HepG2 (cell line): ENCODE measurements at regions not wholly inside any gene's neighbourhood (a gene's known extent, or its start where the extent isn't known, plus 50 kb on each side); places are given as distances from the start of the nearest gene placed in this dataset.

Experiments used
- ATAC-seq: fragments of 200-7000 bp; cut with Tn5 transposase; 3 replicates; pipeline ENCODE4 v1.9.1; 2020; ENCODE audit warnings: mild to moderate bottlenecking, moderate library complexity
- BruUV-seq: library from RNA; stranded (reverse); fragments of 400-500 nt; replicated peaks from 2 replicates; lab custom pipeline; 2021; lab: Mats Ljungman, UMichigan
- CTCF ChIA-PET: fragments of 300-600 bp; formaldehyde crosslinking; extraction: SDS; loops from one replicate; lab custom pipeline; 2021; ENCODE audit warnings: low total read pairs, inconsistent platforms, low intra/inter-chr PET ratio; lab: Yijun Ruan, JAX
- POLR2A ChIA-PET: fragments of 350-600 bp; sonication (Branson Sonifier 250); formaldehyde crosslinking; loops from one replicate; lab custom pipeline; 2020; ENCODE audit warnings: antibody characterized with exemption, inconsistent platforms; lab: Yijun Ruan, JAX
- DNase-seq: peaks from one replicate; pipeline ENCODE4 v3.0.0-alpha.2; 2015; ENCODE audit warnings: low spot score
- FAIRE-seq: peaks from 3 replicates; lab custom pipeline; 2011; peaks lifted over from hg19 to GRCh38; lab: Jason Lieb, UNC
- H2AFZ ChIP-seq: one replicate; pipeline ENCODE4 v1.6.1; 2011; ENCODE audit warnings: low read length, inconsistent platforms
- H3K27ac ChIP-seq: fragments of 300-600 bp; 3 replicates; pipeline ENCODE4 v1.8.0; 2011; ENCODE audit warnings: mixed run types, mild to moderate bottlenecking, mixed read lengths, low read length, inconsistent platforms; ENCODE audit not compliant: insufficient read depth; ENCODE audit errors: extremely low read length
- H3K27me3 ChIP-seq, 2 experiments: fragments of 200-600 bp in 1 of 2; 2 replicates in 1 of 2; 3 replicates in 1 of 2; pipeline versions ENCODE4 v1.6.0 to v1.8.0; 2011; ENCODE audit warnings: low read length in 2 of 2, mild to moderate bottlenecking in 2 of 2, moderate library complexity in 2 of 2, inconsistent platforms in 1 of 2; ENCODE audit not compliant: insufficient read depth in 2 of 2, control insufficient read depth in 1 of 2
- H3K36me3 ChIP-seq, 2 experiments: fragments of 200-600 bp in 1 of 2; replicated peaks in 1 of 2; 2 replicates in 1 of 2; 3 replicates in 1 of 2; pipeline versions ENCODE4 v1.5.1 to v1.8.0; 2011; ENCODE audit warnings: low read length in 2 of 2, inconsistent platforms in 1 of 2; ENCODE audit not compliant: insufficient read depth in 2 of 2, control insufficient read depth in 1 of 2
- H3K4me1 ChIP-seq: 2 replicates; pipeline ENCODE4 v1.5.1; 2012; ENCODE audit warnings: low read length, inconsistent platforms; ENCODE audit not compliant: insufficient read depth
- H3K4me2 ChIP-seq: 2 replicates; pipeline ENCODE4 v1.6.0; 2011; ENCODE audit warnings: low read depth, low read length, inconsistent platforms
- H3K4me3 ChIP-seq, 3 experiments: fragments of 200-600 bp in 1 of 3; sonication (generic), shearing (Covaris generic) in 1 of 3; replicated peaks in 1 of 3; 2 replicates each; pipeline ENCODE4 v1.5.1; 2011 to 2016; ENCODE audit warnings: low read length in 3 of 3, inconsistent platforms in 2 of 3, low read depth in 2 of 3, mild to moderate bottlenecking in 2 of 3, control low read depth in 1 of 3, mixed read lengths in 1 of 3; ENCODE audit not compliant: insufficient read depth in 1 of 3
- H3K79me2 ChIP-seq: one replicate; pipeline ENCODE4 v1.6.1; 2011; ENCODE audit warnings: low read length, inconsistent platforms; ENCODE audit not compliant: insufficient read depth
- H3K9ac ChIP-seq: 2 replicates; pipeline ENCODE4 v1.6.0; 2011; ENCODE audit warnings: mild to moderate bottlenecking, low read depth, low read length, inconsistent platforms; ENCODE audit not compliant: insufficient read depth
- H3K9me3 ChIP-seq: 2 replicates; pipeline ENCODE4 v1.5.1; 2012; ENCODE audit warnings: mild to moderate bottlenecking, low read length
- H4K20me1 ChIP-seq: 2 replicates; pipeline ENCODE4 v1.6.0; 2011; ENCODE audit warnings: inconsistent platforms, mild to moderate bottlenecking, low read length, moderate library complexity; ENCODE audit not compliant: insufficient read depth
- GABPA ChIP-seq, 2 experiments: IDR thresholded peaks; 2 replicates each; pipeline ENCODE4 v1.6.1; 2011 to 2016; ENCODE audit warnings: low read depth in 2 of 2, low read length in 1 of 2, missing biosample characterization in 1 of 2, missing genetic modification characterization in 1 of 2
- ZFP90 ChIP-seq: sonication (generic); formaldehyde crosslinking; IDR thresholded peaks from 2 replicates; pipeline ENCODE4 v1.8.0; 2022; ENCODE audit warnings: missing genetic modification reagents, mild to moderate bottlenecking, inconsistent platforms, borderline replicate concordance
- ZNF251 ChIP-seq: sonication (generic); formaldehyde crosslinking; IDR thresholded peaks from 2 replicates; pipeline ENCODE4 v1.9.0; 2021; ENCODE audit warnings: mild to moderate bottlenecking, missing genetic modification reagents
- WGBS: methylation state at CpG from one replicate; pipeline ENCODE4 v1.1.6; 2017; ENCODE audit warnings: low lambda C conversion rate; 5-methylcytosine and 5-hydroxymethylcytosine counted together
- in situ Hi-C: cut with HindIII; loops from 2 replicates; pipeline ENCODE4 v1.10.0; 2017; ENCODE audit warnings: low pct_unique_long_range_greater_than_20kb; ENCODE audit not compliant: extremely low pct_ligation_motif_present
- intact Hi-C: fragments of 100-400 bp; cut with micrococcal nuclease; formaldehyde crosslinking; loops from one replicate; pipeline ENCODE4 v1.10.0; 2022; ENCODE audit not compliant: unreplicated experiment
- TF ChIP-seq, protein P1 (sequence below): sonication (generic); formaldehyde crosslinking; IDR thresholded peaks from 2 replicates; pipeline ENCODE4 v1.9.0; 2022; ENCODE audit warnings: missing genetic modification reagents, mild to moderate bottlenecking, borderline replicate concordance
- TF ChIP-seq, protein P2 (sequence below): sonication (generic); formaldehyde crosslinking; IDR thresholded peaks from 2 replicates; pipeline ENCODE4 v1.4.0; 2020; ENCODE audit warnings: missing genetic modification reagents, borderline replicate concordance

DNA sequence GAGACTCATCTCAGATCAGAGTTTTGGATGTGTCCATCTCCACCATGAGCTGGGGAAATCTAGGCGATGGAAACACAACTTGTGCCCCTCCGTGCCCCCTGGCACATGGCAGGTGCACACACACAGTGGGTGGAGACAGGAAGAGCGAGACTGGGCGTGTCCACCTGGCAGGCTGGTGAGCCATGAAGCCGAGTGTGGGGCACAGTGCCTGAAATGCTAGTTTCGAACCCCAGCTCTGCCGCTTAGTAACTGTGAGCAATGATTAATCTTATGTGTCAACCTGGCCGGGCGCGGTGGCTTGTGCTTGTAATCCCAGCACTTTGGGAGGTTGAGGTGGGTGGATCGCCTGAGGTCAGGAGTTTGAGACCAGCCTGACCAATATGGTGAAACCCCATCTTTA lies 80.8 kb upstream of the RNU6ATAC start (continued):
- TF ChIP-seq, protein P1, sequence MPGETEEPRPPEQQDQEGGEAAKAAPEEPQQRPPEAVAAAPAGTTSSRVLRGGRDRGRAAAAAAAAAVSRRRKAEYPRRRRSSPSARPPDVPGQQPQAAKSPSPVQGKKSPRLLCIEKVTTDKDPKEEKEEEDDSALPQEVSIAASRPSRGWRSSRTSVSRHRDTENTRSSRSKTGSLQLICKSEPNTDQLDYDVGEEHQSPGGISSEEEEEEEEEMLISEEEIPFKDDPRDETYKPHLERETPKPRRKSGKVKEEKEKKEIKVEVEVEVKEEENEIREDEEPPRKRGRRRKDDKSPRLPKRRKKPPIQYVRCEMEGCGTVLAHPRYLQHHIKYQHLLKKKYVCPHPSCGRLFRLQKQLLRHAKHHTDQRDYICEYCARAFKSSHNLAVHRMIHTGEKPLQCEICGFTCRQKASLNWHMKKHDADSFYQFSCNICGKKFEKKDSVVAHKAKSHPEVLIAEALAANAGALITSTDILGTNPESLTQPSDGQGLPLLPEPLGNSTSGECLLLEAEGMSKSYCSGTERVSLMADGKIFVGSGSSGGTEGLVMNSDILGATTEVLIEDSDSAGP, result no peak
- no peak for TF ChIP-seq ZNF251 (CRISPR knock-in tag)
- TF ChIP-seq GABPA (IDR thresholded peaks at IDR 0.05; ENCODE audit: low read depth, low read length), result no peak
- TF ChIP-seq GABPA (CRISPR knock-in tag; IDR thresholded peaks at IDR 0.05; ENCODE audit: low read depth), result no peak

DNA sequence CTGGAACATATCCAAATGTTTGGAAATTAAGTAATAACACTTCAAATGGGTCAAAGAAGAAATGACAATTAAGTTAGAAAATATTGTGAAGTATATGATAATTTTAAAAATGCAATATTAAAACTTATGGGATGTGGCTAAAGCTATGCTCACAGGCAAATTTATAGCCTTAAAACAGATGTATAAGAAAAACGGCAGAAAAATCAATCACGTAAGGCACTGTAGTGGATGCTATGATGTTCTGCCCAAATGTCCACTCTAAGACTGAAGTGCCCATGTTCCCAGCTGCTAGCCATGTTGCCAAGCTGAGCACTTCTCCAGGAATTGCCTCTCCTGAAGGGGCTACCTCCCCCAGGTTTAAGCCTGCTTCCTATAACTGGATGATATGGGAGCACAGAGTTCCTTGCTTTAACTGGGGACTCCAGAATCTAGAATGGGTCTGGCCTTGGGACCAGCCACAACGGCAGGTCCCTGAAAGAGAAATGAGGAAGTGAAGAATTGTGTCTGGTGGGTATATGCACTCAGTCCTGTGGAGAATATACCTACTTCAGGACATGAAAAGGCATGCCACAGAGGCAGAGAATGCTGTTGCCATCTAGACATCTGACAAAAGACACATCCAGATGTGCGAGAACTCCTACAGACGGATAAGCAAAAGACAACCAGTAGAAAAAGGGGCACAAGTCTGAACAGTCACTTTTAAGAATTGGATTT lies 78.2 kb upstream of the RXRA start:
- in situ Hi-C loops (no loop called here), intact Hi-C loops (no loop called here)
- peak; percentile 94 for TF ChIP-seq ZFP90 (CRISPR knock-in tag)
- TF ChIP-seq, protein P2, sequence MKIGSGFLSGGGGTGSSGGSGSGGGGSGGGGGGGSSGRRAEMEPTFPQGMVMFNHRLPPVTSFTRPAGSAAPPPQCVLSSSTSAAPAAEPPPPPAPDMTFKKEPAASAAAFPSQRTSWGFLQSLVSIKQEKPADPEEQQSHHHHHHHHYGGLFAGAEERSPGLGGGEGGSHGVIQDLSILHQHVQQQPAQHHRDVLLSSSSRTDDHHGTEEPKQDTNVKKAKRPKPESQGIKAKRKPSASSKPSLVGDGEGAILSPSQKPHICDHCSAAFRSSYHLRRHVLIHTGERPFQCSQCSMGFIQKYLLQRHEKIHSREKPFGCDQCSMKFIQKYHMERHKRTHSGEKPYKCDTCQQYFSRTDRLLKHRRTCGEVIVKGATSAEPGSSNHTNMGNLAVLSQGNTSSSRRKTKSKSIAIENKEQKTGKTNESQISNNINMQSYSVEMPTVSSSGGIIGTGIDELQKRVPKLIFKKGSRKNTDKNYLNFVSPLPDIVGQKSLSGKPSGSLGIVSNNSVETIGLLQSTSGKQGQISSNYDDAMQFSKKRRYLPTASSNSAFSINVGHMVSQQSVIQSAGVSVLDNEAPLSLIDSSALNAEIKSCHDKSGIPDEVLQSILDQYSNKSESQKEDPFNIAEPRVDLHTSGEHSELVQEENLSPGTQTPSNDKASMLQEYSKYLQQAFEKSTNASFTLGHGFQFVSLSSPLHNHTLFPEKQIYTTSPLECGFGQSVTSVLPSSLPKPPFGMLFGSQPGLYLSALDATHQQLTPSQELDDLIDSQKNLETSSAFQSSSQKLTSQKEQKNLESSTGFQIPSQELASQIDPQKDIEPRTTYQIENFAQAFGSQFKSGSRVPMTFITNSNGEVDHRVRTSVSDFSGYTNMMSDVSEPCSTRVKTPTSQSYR (CRISPR knock-in tag), result no peak
- Histone ChIP-seq H2AFZ (no peak overlapping the region), H3K4me2 (no peak overlapping the region), H3K27me3 (peaks cover 2 to 33% of the 10 kb centered on the region in 2 experiments), H3K9ac (no peak overlapping the region), H3K9me3 (no peaks in the 10 kb centered on the region), H3K27ac (no peak overlapping the region), H3K4me3 (no peak overlapping the region), H3K4me1 (no peaks in the 10 kb centered on the region), H3K79me2 (no peaks in the 10 kb centered on the region), H3K36me3 (no peaks in the 10 kb centered on the region), H4K20me1 (no peaks in the 10 kb centered on the region)
- WGBS, result 77% methylated on average over 5 of the region's 5 CpGs
- no peak for DNase-seq
- BruUV-seq, result no TSS peak
- no peak for FAIRE-seq
- CTCF ChIA-PET, result no interaction called here
- POLR2A ChIA-PET, result no interaction called here
- ATAC-seq, result no peak
